Panc1 (cell line): ENCODE measurements at regions not wholly inside any gene's neighbourhood (a gene's known extent, or its start where the extent isn't known, plus 50 kb on each side); places are given as distances from the start of the nearest gene placed in this dataset.

Experiments
- ATAC-seq: fragments of 200-7000 bp; cut with Tn5 transposase; 2 replicates; pipeline ENCODE4 v1.9.1; 2020; ENCODE audit warnings: mild to moderate bottlenecking, moderate library complexity
- BruUV-seq: library from RNA; stranded (reverse); fragments of 400-500 nt; replicated peaks from 2 replicates; lab custom pipeline; 2021; lab: Mats Ljungman, UMichigan
- CTCF ChIA-PET: fragments of 300-600 bp; sonication (Branson Sonifier 250); formaldehyde crosslinking; loops from one replicate; lab custom pipeline; 2022; ENCODE audit warnings: antibody characterized with exemption; lab: Charles Lee
- POLR2A ChIA-PET: fragments of 300-600 bp; sonication (Branson Sonifier 250); formaldehyde crosslinking; loops from one replicate; lab custom pipeline; 2022; ENCODE audit warnings: antibody characterized with exemption; lab: Charles Lee
- DNase-seq: peaks from one replicate; pipeline ENCODE4 v3.0.0-alpha.2; 2010; ENCODE audit warnings: low read depth, low spot score
- H3K27ac ChIP-seq: 2 replicates; pipeline ENCODE4 v1.5.1; 2011; ENCODE audit warnings: mild to moderate bottlenecking, low read length, inconsistent platforms
- H3K27me3 ChIP-seq: fragments of 200-500 bp; sonication (Bioruptor generic); 2 replicates; pipeline ENCODE4 v1.6.0; 2014; ENCODE audit warnings: low read length, inconsistent platforms; ENCODE audit not compliant: control insufficient read depth, insufficient read depth
- H3K36me3 ChIP-seq: fragments of 200-500 bp; sonication (Bioruptor generic); 2 replicates; pipeline ENCODE4 v1.5.1; 2014; ENCODE audit warnings: inconsistent platforms, mild to moderate bottlenecking, low read length, moderate library complexity; ENCODE audit not compliant: control insufficient read depth, insufficient read depth
- H3K4me1 ChIP-seq: 2 replicates; pipeline ENCODE4 v1.5.1; 2011; ENCODE audit warnings: inconsistent platforms, mild to moderate bottlenecking, low read length, moderate library complexity; ENCODE audit not compliant: control insufficient read depth, insufficient read depth
- H3K4me3 ChIP-seq, 2 experiments: 2 replicates each; pipeline ENCODE4 v1.5.1; 2011 to 2012; ENCODE audit warnings: low read depth in 2 of 2, low read length in 2 of 2, mild to moderate bottlenecking in 2 of 2, inconsistent platforms in 1 of 2, moderate library complexity in 1 of 2
- H3K9me3 ChIP-seq: fragments of 200-500 bp; sonication (Bioruptor generic); 2 replicates; pipeline ENCODE4 v1.5.1; 2014; ENCODE audit warnings: low read depth, mild to moderate bottlenecking, inconsistent platforms, low read length, moderate library complexity; ENCODE audit not compliant: control insufficient read depth, insufficient read depth
- POLR2AphosphoS5 ChIP-seq: IDR thresholded peaks from 2 replicates; pipeline ENCODE4 v1.6.1; 2012; ENCODE audit warnings: mild to moderate bottlenecking, low read depth, low read length, moderate library complexity
- REST ChIP-seq, 2 experiments: IDR thresholded peaks; 2 replicates each; pipeline ENCODE4 v1.6.1; 2011 to 2012; ENCODE audit warnings: low read depth in 2 of 2, control low read depth in 1 of 2, low read length in 1 of 2, mild to moderate bottlenecking in 1 of 2, moderate library complexity in 1 of 2; ENCODE audit not compliant: insufficient read depth in 1 of 2
- SIN3A ChIP-seq: IDR thresholded peaks from 2 replicates; pipeline ENCODE4 v1.6.1; 2012; ENCODE audit warnings: low read depth, mild to moderate bottlenecking, low read length, moderate library complexity, borderline replicate concordance; ENCODE audit not compliant: insufficient read depth
- TCF7L2 ChIP-seq: IDR thresholded peaks from 2 replicates; pipeline ENCODE4 v1.6.1; 2011; ENCODE audit warnings: mild to moderate bottlenecking, low read depth, low read length, inconsistent platforms
- in situ Hi-C: cut with HindIII; loops from 2 replicates; pipeline ENCODE4 v1.10.0; 2016; ENCODE audit warnings: low sequenced_read_pairs, low pct_unique_long_range_greater_than_20kb
- intact Hi-C: fragments of 100-400 bp; cut with micrococcal nuclease; formaldehyde crosslinking; loops from one replicate; pipeline ENCODE4 v1.10.0; 2022; ENCODE audit not compliant: unreplicated experiment
- TF ChIP-seq, protein P1 (sequence below): fragments of 450-650 bp; IDR thresholded peaks from 2 replicates; pipeline ENCODE4 v1.5.1; 2017; ENCODE audit warnings: mild to moderate bottlenecking

- in situ Hi-C loops (no loop called here), intact Hi-C loops (no loop called here)
- ChIA-PET CTCF (no interaction called here), POLR2A (no interaction called here)
- no peaks in the 10 kb centered on the region; the same call in 1 of the 2 replicates for H3K4me1 ChIP-seq
- TF ChIP-seq, protein P1, sequence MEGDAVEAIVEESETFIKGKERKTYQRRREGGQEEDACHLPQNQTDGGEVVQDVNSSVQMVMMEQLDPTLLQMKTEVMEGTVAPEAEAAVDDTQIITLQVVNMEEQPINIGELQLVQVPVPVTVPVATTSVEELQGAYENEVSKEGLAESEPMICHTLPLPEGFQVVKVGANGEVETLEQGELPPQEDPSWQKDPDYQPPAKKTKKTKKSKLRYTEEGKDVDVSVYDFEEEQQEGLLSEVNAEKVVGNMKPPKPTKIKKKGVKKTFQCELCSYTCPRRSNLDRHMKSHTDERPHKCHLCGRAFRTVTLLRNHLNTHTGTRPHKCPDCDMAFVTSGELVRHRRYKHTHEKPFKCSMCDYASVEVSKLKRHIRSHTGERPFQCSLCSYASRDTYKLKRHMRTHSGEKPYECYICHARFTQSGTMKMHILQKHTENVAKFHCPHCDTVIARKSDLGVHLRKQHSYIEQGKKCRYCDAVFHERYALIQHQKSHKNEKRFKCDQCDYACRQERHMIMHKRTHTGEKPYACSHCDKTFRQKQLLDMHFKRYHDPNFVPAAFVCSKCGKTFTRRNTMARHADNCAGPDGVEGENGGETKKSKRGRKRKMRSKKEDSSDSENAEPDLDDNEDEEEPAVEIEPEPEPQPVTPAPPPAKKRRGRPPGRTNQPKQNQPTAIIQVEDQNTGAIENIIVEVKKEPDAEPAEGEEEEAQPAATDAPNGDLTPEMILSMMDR, result no peak
- TF ChIP-seq REST (IDR thresholded peaks at IDR 0.05; ENCODE audit: insufficient read depth in 1 of 2, low read depth in 2 of 2, low read length in 1 of 2) (no peak), POLR2AphosphoS5 (no peak)
- H3K27me3 ChIP-seq, result no peaks in the 10 kb centered on the region
- no peaks in the 10 kb centered on the region; the same call in 1 of the 2 replicates for H3K36me3 ChIP-seq
- H3K9me3 ChIP-seq, result no peaks in the 10 kb centered on the region
- no peak overlapping the region for H3K4me3 ChIP-seq
- no TSS peak for BruUV-seq
- DNase-seq, result no peak
- ATAC-seq, result no peak
- no peak overlapping the region for H3K27ac ChIP-seq
Measured at GRCh38 chr18:39801010-39801409, 2154.0 kb upstream of the PIK3C3 start.

- intact Hi-C loops (no loop called here), in situ Hi-C loops (no loop called here)
- POLR2A ChIA-PET, result interaction anchor here (0.7 kb wide), 1 partner anchor 69 kb away, joined by 3 read pairs; no protein-coding TSS in a partner anchor
- H3K36me3 ChIP-seq, result no peaks in the 10 kb centered on the region; the same call in 1 of the 2 replicates
- ATAC-seq (peak; percentile 50; the same call in 1 of the 2 replicates), DNase-seq (no peak)
- no peaks in the 10 kb centered on the region for H3K9me3 ChIP-seq
- no peak for TF ChIP-seq POLR2AphosphoS5
- TF ChIP-seq, protein P1, result no peak
- TF ChIP-seq REST (IDR thresholded peaks at IDR 0.05; ENCODE audit: insufficient read depth in 1 of 2, low read depth in 2 of 2, low read length in 1 of 2), result no peak
- no peak for TF ChIP-seq TCF7L2
- TF ChIP-seq SIN3A, result no peak
- H3K27me3 ChIP-seq, result no peaks in the 10 kb centered on the region
- H3K4me1 ChIP-seq, result no peaks in the 10 kb centered on the region; the same call in 1 of the 2 replicates
- CTCF ChIA-PET, result interaction anchor here (0.7 kb wide), 1 partner anchor 280 kb away, joined by 3 read pairs; no protein-coding TSS in a partner anchor
- H3K27ac ChIP-seq, result no peak overlapping the region
- BruUV-seq, result no TSS peak
- H3K4me3 ChIP-seq, result peak overlapping the region; percentile 79 to 94
Measured at GRCh38 chr18:39799006-39799405, 2156.0 kb upstream of the PIK3C3 start.
